ENCODE measurements at regions not wholly inside any gene's neighbourhood (a gene's known extent, or its start where the extent isn't known, plus 50 kb on each side); places are given as distances from the start of the nearest gene placed in this dataset.

- H3K27ac ChIP-seq = no peak overlapping the region
- DNase-seq (ENCODE audit: low read depth, low spot score) = no peak
Observed at GRCh38 chr11:92416971-92417725, 192.5 kb downstream of the FAT3 start.

- DNase-seq (ENCODE audit: low read depth, low spot score) = no peak
- no peak overlapping the region for H3K27ac ChIP-seq
Observed at GRCh38 chr11:92423115-92424034, 198.8 kb downstream of the FAT3 start.

- no peak for DNase-seq (ENCODE audit: low read depth, low spot score)
- H3K27ac ChIP-seq = no peak overlapping the region
Observed at GRCh38 chr11:92424281-92424680, 199.7 kb downstream of the FAT3 start.

GRCh38 chr11:92425127-92425526 lies 200.5 kb downstream of the FAT3 start:
- DNase-seq (ENCODE audit: low read depth, low spot score) = no peak
- no peak overlapping the region for H3K27ac ChIP-seq

GRCh38 chr11:92432515-92432914 lies 207.9 kb downstream of the FAT3 start:
- H3K27ac ChIP-seq = no peak overlapping the region
- DNase-seq (ENCODE audit: low read depth, low spot score) = no peak

GRCh38 chr11:92436034-92436920 lies 211.7 kb downstream of the FAT3 start:
- no peak for DNase-seq (ENCODE audit: low read depth, low spot score)
- H3K27ac ChIP-seq = no peak overlapping the region

GRCh38 chr11:92439133-92439532 lies 214.5 kb downstream of the FAT3 start:
- DNase-seq (ENCODE audit: low read depth, low spot score) = no peak

GRCh38 chr11:92440701-92441442 lies 216.3 kb downstream of the FAT3 start:
- no peak for DNase-seq (ENCODE audit: low read depth, low spot score)

More at GRCh38 chr11:92439133-92439532, 214.5 kb downstream of the FAT3 start:
- no peak overlapping the region for H3K27ac ChIP-seq

GRCh38 chr11:92441443-92441726 lies 216.8 kb downstream of the FAT3 start:
- no peak for DNase-seq (ENCODE audit: low read depth, low spot score)
- no peak overlapping the region for H3K27ac ChIP-seq

More at GRCh38 chr11:92440701-92441442, 216.3 kb downstream of the FAT3 start:
- no peak overlapping the region for H3K27ac ChIP-seq

GRCh38 chr11:92443199-92443598 lies 218.6 kb downstream of the FAT3 start:
- no peak for DNase-seq (ENCODE audit: low read depth, low spot score)
- H3K27ac ChIP-seq = no peak overlapping the region

GRCh38 chr11:92447586-92447985 lies 223.0 kb downstream of the FAT3 start:
- H3K27ac ChIP-seq = no peak overlapping the region
- DNase-seq (ENCODE audit: low read depth, low spot score) = no peak

- DNase-seq (ENCODE audit: low read depth, low spot score) = no peak
- H3K27ac ChIP-seq = no peak overlapping the region
Observed at GRCh38 chr11:92449222-92449621, 224.6 kb downstream of the FAT3 start.

- DNase-seq (ENCODE audit: low read depth, low spot score) = no peak
- no peak overlapping the region for H3K27ac ChIP-seq
Observed at GRCh38 chr11:92449780-92450179, 225.2 kb downstream of the FAT3 start.

- DNase-seq (ENCODE audit: low read depth, low spot score) = no peak
- no peak overlapping the region for H3K27ac ChIP-seq
Observed at GRCh38 chr11:92451063-92451462, 226.4 kb downstream of the FAT3 start.

GRCh38 chr11:92453055-92453454 lies 228.4 kb downstream of the FAT3 start:
- no peak overlapping the region for H3K27ac ChIP-seq
- no peak for DNase-seq (ENCODE audit: low read depth, low spot score)

GRCh38 chr11:92455210-92455790 lies 230.7 kb downstream of the FAT3 start:
- DNase-seq (ENCODE audit: low read depth, low spot score) = no peak
- no peak overlapping the region for H3K27ac ChIP-seq

GRCh38 chr11:92457250-92457649 lies 232.6 kb downstream of the FAT3 start:
- DNase-seq (ENCODE audit: low read depth, low spot score) = no peak
- no peak overlapping the region for H3K27ac ChIP-seq

GRCh38 chr11:92458486-92458885 lies 233.9 kb downstream of the FAT3 start:
- DNase-seq (ENCODE audit: low read depth, low spot score) = no peak
- no peak overlapping the region for H3K27ac ChIP-seq

- H3K27ac ChIP-seq = no peak overlapping the region
- no peak for DNase-seq (ENCODE audit: low read depth, low spot score)
Observed at GRCh38 chr11:92460213-92460612, 235.6 kb downstream of the FAT3 start.

Data from epithelial cell of prostate (primary cell).